NCI-H345 treated with DMSO at 0.1 percent for 48 hours (cell line): ENCODE measurements at regions not wholly inside any gene's neighbourhood (a gene's known extent, or its start where the extent isn't known, plus 50 kb on each side); places are given as distances from the start of the nearest gene placed in this dataset.

Experiments
- DNase-seq: peaks from one replicate; lab custom pipeline; 2025; ENCODE audit not compliant: unreplicated experiment; lab: John Stamatoyannopoulos, UW

DNA sequence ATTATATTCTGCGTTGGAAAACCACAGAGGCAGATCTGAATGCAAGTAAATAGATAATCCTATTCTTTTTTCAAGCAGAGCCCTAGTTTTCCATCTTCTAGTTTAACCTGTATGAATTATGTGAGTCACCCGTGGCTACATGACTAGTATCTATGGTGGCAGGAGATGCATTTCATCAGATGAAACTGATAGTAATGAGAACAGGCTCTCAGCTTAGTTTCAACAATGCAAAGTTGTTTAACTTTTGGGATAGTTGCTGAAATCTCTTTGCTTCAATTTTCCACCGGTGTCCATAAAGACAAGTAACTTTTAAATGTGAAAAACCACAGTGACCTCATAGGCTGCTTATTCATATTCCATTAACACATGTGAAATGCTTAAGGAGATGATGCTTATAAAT, 1317.4 kb upstream of the TENM3 start:
- DNase-seq: no peak

DNA sequence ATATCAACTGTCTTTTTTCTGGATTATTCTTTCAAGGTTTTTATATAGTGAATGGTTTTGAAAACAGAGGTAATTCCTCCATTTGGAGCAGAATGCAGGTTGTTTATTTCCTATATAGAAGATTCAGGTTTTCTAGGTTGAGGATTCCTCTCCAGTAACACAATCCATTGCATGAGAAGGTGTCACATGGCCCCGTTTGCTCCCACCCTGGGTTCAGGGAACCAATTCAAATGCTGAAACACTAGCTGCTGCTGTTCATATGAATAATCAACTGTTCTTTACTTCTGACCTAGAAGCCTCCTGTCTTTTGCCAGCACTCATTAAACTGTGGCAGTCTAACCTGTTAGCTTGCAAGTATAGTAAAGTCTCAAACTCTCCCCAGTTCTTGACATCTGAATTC, 1316.9 kb upstream of the TENM3 start:
- no peak for DNase-seq

DNA sequence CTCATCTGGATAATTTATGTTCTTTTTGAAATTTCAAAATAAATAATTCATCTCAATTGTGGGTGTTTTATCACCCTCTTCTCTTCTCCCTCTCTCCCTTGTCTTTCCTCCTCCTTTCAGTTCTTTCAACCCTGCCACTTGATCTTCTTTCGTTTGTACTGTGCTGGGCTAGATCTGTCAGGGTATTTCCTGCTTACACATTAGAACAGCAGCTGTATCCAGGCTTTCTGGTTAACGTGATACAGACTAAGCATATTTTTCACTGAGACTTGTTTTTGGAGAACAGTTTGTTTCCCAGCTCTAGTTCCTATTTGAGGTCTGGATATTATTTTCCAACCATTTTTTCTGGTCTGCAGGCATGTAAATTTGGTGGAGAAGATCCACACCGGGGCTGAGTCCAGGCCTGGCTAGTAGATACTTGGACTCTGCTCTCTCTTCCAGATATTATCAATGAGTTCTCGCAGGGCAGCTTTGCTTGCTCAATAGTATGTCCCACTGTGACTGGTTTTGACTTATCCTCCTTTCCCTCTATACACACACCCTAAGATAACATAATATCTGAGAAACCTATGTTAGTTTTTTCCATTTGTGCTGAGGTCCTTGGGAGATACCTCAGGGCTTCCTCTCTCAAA, 1310.7 kb upstream of the TENM3 start:
- no peak for DNase-seq

GRCh38 chr4:180937083-180937482, 1306.1 kb upstream of the TENM3 start:
- no peak for DNase-seq

DNA sequence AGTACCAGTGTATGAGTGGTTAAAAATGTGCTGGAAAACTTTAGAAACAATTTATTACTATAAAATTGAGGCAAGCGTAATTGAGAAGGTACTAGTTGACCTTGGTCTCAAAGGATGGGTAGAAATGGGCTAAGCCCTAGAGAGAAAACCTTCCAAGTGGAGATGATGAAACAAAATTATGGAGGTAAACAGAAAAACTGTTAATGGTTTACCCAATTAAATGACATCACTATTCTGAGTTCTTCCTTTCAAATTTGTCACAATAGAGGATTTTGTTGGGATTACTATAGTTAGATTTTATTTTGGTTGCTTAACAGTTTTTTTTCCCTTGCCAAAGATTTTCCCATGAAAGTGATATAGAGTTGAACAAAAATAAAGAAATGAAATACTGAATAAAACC, 1302.5 kb upstream of the TENM3 start:
- DNase-seq: no peak

GRCh38 chr4:180942367-180942916, 1300.8 kb upstream of the TENM3 start:
- DNase-seq: no peak

DNA sequence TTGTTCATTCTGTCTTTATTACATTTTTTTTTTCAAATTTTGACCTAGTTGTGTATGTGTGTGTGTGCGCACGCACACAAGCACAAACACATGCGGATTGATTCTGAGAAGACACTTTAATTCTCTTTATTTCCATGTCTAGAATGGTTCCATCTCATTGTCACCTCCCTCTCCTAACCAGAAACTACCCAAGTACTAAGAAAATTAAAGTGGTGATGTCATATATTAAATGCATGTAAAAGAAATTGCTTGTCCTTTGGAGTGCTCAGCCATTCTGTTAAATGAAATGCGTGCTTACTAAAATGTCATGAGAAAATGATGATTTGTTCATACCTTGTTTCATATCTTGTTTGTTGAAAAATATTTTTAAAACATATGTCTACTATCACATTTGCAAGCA, 1297.0 kb upstream of the TENM3 start:
- DNase-seq: no peak

DNA sequence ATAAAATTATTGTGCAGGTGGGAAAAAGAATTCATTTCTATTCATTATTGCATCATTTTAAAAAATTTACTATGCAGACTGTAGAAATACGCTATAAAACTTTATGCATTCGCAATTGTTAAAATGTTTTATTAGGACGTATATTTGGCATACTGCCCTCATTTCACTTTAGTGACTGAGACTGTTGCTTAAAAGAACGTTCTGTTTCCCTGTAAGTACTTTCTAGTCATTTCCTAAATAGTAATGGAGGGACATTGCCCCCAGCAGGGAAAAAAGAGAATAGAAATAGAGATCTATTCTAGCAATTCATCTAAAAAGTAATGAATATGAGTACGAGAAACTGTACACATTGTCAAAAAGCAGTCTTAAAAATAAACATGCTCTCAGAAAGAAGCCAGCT, 1295.8 kb upstream of the TENM3 start:
- no peak for DNase-seq

DNA sequence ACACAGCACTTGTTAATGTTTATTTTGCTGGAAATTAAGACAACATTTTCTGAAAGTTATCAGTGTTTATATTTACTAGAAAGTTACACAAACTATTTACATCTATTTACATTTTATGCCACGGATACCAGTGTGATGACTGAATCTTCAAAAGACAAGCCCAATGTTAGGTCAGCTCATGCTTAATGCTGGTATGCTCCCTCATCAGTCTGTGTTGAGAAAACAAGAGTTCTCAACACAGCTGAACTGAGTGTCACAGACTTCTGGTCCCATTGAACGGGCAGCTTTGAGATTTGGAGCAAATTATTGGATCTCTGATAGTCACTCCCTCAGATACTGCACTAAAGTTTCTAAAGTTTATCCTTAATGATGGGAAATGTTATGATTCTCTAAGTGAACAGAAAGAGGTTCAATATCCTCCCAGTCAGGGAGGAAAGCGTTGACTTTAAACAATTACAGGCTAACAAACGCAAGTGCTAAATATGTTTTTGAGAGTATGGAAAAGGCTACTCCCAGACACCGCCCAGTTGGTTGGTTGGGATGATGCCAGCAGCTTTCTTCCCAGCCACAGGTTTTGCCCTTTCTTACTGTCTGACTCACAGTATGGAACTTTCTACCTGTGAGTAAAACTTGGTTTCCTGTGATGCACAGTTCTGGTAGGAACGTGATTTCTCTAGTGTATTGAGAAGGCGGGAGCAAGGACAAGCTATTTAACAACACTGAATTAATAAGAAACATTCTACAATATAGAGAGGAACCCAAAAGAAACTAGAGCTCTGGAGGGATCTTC, 1293.6 kb upstream of the TENM3 start:
- no peak for DNase-seq

- DNase-seq: no peak
Measured at GRCh38 chr4:180950377-180950776, 1292.8 kb upstream of the TENM3 start.

DNA sequence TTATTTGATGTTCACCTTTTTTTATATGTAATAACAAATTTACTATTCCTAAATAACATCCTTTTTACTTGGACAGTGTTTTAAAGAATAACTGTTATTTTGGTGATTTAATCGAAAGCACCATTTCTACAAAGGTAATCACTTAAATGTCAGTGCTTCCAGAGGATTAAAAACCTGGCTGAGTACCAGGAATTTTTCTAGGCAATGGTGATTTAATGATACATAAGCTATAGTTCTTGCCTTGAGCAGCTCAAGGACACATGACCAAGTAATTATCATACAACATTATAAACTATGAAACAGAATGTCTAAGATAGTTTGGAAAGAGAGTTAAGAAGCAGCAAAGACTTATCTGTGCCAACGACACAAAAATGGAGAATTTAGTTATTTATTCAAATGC, 1291.9 kb upstream of the TENM3 start:
- no peak for DNase-seq

DNA sequence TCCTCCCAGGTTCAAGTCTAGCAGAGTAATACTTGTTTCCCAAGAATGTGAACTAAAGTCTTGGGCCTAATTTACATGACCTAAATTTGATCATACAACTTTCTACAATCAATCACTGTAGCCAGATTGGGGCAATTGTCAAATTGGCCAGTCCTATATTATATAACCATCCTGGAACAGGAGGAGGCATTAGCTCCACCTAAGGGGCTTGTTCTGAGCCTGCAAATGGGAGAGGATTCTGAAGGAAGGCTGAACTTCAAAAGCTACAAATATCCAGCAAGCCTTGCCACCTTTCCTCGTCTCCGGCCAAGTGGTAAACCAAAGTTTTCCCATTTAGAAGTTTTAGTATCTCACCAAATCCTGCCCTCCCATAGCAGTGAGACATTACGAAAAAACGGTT, 1289.6 kb upstream of the TENM3 start:
- no peak for DNase-seq

DNA sequence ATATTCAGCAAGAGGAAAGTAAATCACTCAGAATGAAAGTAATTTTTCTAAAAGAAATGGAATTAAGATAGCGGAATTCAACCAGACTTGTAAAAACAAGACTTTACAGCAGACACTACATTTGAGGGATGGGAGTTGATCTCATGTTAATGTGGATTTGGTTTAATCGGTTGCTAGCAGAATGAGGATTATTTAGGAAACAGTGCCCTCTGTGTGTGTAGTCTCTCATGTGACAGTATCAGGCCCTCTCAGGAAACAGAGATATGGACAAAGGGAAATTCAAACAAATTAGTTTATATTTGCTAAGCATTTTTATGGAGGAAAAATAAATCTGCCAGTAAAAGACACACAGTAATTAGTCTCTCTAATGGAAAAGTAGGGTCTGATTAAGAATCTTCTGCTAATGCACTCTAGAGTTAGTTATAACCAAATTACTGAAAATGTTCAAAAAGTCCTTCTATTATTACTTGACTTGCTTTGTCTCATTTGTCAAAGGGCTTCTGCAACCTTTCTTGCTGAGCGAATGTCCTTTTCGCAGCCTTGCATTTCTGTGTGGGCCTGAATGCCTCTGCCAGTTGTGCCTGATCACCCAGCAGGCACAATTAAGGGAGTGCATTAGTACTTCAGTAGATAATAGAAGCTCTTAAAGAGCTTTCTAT, 1282.3 kb upstream of the TENM3 start:
- DNase-seq: no peak

DNA sequence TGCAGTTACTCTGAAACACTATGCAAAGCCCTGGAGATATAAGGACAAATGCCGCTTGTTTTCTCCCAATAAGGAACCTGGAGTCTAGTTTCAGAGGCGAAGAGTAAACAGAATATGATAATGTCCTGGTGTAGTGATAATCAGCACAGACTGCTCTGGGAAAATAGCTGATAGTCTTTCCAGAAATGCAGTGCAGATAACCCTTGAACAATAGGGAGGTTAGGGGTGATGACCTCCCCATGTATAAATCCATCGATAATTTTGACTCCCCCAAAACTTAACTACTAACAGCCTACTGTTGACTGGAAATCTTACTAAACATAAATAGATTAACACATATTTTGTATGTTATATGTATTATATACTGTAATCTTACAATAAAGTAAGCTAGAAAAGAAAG, 1280.9 kb upstream of the TENM3 start:
- DNase-seq: no peak

DNA sequence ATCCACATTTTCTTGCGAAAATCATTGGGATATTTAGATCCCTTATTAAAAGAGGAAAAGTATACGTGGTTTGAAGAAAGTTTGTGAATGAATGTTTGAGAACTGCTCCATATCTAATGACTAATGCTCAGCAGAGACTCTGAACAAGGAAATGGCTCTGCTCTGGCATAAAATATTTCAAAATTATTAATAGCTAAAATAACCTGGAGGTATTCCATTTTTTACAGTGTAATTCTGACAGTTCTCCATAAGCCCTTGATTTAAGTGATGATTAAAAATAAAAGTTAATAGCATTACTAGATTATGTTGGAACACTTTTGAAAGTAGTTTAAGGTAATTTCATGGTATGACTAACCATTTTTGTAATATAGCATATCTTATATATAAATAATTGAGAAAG, 1276.9 kb upstream of the TENM3 start:
- no peak for DNase-seq

- no peak for DNase-seq
Measured at GRCh38 chr4:180967936-180968335, 1275.3 kb upstream of the TENM3 start.

DNA sequence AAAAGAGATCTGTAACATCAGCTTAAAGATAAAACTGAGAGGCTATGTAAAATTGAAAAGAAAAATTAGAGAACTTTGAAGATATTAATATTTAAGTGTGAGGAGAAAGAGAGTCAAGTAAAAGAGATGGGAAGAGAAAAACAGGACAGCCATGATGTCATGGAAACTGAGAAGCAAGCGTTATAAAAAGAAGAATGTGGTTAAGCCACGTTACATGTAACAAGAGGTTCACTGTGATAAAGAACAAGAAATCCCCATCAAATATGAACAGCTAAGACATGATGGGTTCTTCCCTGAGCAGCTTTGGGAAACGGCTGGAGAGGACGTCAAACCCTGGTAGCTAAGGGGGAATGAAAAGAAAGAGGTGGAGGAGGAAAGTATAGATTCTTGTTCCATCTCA, 1269.3 kb upstream of the TENM3 start:
- DNase-seq: no peak

- no peak for DNase-seq
Measured at GRCh38 chr4:180990931-180991330, 1252.3 kb upstream of the TENM3 start.

DNA sequence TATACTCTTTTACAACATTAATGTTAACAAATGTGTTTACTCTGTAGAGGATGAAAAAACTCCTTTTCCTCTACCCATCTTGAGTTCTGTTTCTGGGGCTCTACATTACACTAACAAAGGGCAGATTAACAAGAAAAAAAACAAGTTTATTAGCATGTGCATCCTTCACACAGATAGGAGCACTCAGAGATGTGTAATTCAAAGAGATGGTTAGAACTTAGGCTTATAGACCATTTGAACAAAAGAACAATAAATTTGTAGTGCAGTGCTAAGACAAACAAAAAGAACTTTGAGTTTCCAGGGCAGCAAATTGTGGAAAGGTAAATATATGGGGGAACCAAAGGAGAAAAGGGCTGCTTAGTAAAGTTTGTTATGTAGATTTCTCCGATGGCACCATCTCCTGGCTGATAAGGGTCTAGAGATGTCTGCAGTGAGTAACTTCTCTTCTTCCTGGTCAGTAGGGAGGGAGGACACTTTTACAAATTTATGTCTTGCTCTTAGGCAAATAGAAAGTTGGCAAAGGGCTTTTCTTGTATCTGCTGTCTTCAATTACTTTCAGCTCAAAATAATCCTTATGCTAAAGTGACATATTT, 1249.9 kb upstream of the TENM3 start:
- DNase-seq: no peak

GRCh38 chr4:180994722-180995121, 1248.5 kb upstream of the TENM3 start:
- no peak for DNase-seq

DNA sequence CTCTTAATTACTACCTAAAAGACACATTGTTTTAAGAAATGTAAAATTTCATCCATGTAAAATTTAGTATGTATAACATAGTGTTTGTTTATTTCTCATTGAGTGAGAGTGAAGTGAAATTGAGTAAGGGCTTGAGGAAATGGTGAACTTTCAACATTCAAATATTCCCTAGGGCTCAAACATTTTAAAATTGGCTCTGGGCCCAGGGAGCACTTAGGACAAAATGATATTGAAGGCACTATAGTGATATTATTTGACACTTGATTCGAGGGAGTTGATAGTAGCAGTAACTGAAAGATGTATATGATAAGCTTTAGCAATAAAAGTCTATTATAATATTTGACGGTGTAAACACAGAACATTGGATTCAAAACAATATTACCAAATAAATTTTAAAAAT, 1244.0 kb upstream of the TENM3 start:
- no peak for DNase-seq

- DNase-seq: no peak
Measured at GRCh38 chr4:181004056-181004455, 1239.1 kb upstream of the TENM3 start.
